ENCODE measurements at regions not wholly inside any gene's neighbourhood (a gene's known extent, or its start where the extent isn't known, plus 50 kb on each side); places are given as distances from the start of the nearest gene placed in this dataset.
"Not testable (repeated sequence)": the region's sequence is repeated elsewhere in the genome, so short reads cannot be mapped to it uniquely, and the experiment has no call there.

GRCh38 chr3:107470496-107470895 lies 52.3 kb upstream of the BBX start:
- not testable (repeated sequence) for DNase-seq

Data from NCI-H345 (cell line).